ENCODE measurements at regions not wholly inside any gene's neighbourhood (a gene's known extent, or its start where the extent isn't known, plus 50 kb on each side); places are given as distances from the start of the nearest gene placed in this dataset.

DNA sequence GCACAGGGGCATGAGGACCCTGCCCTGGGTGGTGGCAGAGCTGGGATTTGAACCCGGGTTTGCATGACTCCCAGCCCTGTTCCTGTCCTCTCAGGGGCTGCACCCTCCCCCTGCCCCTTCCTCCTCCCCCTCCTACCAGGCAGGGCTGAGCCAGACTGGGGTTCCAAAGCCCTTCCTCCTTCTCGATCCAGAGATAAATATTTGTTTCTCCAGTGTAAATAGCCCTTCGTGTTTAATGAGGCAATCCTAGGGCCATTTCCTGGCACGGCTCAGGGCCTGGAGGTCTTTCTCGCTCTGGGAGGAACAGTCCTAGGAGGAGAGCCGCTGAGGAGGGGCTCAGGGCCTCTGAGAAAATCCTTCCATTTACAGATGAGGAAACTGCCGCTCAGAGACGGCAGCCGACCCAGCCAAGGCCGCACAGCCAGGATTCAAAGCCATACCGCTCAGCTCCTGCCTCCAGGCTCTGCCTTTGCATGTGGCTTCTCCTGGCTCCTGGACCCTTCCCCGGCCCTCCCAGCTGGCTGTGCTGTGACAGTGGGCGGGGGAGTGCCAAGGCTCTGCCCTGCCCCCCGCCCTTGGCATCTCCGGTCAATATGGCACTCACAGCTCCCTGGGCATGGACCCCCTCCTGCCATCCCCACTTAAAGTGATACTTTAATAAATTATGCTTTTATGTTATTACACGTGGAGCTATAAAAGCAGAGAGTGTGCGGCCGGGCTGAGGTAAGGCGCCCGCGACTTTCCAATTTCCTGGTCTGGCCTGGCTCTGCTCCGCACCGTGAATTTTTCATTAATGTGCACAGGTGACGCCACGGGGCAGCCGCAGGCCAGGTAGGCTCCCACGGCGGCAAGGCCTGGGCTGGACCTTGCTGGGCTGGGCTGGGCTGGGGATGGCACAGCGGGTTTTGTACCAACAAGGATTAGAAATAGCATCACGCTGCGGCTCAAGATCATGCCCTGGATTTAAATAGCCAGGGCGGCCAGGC is 114.7 kb upstream of the WNT4 start:
- Histone ChIP-seq H3K9me3 (ENCODE audit: insufficient read depth, low read length, severe bottlenecking) (no peaks in the 10 kb centered on the region), H3K9ac (ENCODE audit: low read depth, low read length) (no peak overlapping the region), H3K4me1 (ENCODE audit: insufficient read depth, low read length) (no peaks in the 10 kb centered on the region), H3K36me3 (ENCODE audit: insufficient read depth, low read length) (no peaks in the 10 kb centered on the region), H3K4me2 (ENCODE audit: insufficient read depth, low read length) (no peak overlapping the region), H3K27me3 (ENCODE audit: insufficient read depth, low read length, poor library complexity) (peaks cover 19% of the 10 kb centered on the region), H4K20me1 (ENCODE audit: insufficient read depth, low read length) (no peaks in the 10 kb centered on the region; the same call in none of the 2 replicates), H3K79me2 (ENCODE audit: insufficient read depth, low read length) (no peaks in the 10 kb centered on the region), H3K27ac (ENCODE audit: low read length) (no peak overlapping the region), H2AFZ (ENCODE audit: low read depth, low read length) (no peak overlapping the region), H3K4me3 (ENCODE audit: low read depth in 1 of 2, low read length in 2 of 2) (no peak overlapping the region)
- no peak for ATAC-seq (ENCODE audit: insufficient read depth, low read depth)
- no peak for TF ChIP-seq EZH2 (IDR thresholded peaks at IDR 0.05; ENCODE audit: borderline replicate concordance, low read depth, low read length, severe bottlenecking)
- TF ChIP-seq, protein P1, sequence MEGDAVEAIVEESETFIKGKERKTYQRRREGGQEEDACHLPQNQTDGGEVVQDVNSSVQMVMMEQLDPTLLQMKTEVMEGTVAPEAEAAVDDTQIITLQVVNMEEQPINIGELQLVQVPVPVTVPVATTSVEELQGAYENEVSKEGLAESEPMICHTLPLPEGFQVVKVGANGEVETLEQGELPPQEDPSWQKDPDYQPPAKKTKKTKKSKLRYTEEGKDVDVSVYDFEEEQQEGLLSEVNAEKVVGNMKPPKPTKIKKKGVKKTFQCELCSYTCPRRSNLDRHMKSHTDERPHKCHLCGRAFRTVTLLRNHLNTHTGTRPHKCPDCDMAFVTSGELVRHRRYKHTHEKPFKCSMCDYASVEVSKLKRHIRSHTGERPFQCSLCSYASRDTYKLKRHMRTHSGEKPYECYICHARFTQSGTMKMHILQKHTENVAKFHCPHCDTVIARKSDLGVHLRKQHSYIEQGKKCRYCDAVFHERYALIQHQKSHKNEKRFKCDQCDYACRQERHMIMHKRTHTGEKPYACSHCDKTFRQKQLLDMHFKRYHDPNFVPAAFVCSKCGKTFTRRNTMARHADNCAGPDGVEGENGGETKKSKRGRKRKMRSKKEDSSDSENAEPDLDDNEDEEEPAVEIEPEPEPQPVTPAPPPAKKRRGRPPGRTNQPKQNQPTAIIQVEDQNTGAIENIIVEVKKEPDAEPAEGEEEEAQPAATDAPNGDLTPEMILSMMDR (IDR thresholded peaks at IDR 0.05; ENCODE audit: borderline replicate concordance, extremely low read depth, low read length, poor library complexity, severe bottlenecking): no peak
- DNase-seq: no peak

DNA sequence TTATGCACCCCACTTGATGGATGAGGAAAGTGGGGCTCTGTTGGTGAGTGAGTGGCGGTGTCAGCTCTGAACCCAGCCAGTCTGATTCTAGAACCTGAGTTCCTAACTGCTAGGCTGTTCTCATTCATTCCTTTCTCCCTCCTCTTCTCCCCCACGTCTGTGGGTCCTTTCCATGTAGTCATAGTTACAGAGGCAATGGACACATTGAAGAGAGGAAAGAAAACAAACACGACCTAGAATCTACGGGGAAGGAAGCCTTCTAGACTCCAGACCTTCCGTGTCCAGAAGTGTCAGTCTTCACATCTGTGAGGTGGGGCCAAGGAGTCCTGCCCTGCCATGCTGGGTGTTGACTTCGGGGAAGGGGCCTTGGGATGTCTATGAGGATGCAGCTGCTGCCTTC is 115.8 kb upstream of the WNT4 start:
- H3K27ac ChIP-seq (ENCODE audit: low read length): no peak overlapping the region
- peaks cover 5% of the 10 kb centered on the region for H4K20me1 ChIP-seq (ENCODE audit: insufficient read depth, low read length)
- no peak overlapping the region for H3K4me2 ChIP-seq (ENCODE audit: insufficient read depth, low read length)
- no peaks in the 10 kb centered on the region for H3K79me2 ChIP-seq (ENCODE audit: insufficient read depth, low read length)
- ATAC-seq (ENCODE audit: insufficient read depth, low read depth) (no peak), DNase-seq (no peak)
- H3K4me1 ChIP-seq (ENCODE audit: insufficient read depth, low read length): no peaks in the 10 kb centered on the region
- no peaks in the 10 kb centered on the region for H3K9me3 ChIP-seq (ENCODE audit: insufficient read depth, low read length, severe bottlenecking)
- H3K36me3 ChIP-seq (ENCODE audit: insufficient read depth, low read length): no peaks in the 10 kb centered on the region
- no peak overlapping the region for H3K4me3 ChIP-seq (ENCODE audit: low read depth in 1 of 2, low read length in 2 of 2)
- H2AFZ ChIP-seq (ENCODE audit: low read depth, low read length): no peak overlapping the region
- no peak overlapping the region for H3K9ac ChIP-seq (ENCODE audit: low read depth, low read length)
- H3K27me3 ChIP-seq (ENCODE audit: insufficient read depth, low read length, poor library complexity): peaks cover 13% of the 10 kb centered on the region
- no peak for TF ChIP-seq EZH2 (IDR thresholded peaks at IDR 0.05; ENCODE audit: borderline replicate concordance, low read depth, low read length, severe bottlenecking)
- TF ChIP-seq, protein P1 (IDR thresholded peaks at IDR 0.05; ENCODE audit: borderline replicate concordance, extremely low read depth, low read length, poor library complexity, severe bottlenecking): no peak

DNA sequence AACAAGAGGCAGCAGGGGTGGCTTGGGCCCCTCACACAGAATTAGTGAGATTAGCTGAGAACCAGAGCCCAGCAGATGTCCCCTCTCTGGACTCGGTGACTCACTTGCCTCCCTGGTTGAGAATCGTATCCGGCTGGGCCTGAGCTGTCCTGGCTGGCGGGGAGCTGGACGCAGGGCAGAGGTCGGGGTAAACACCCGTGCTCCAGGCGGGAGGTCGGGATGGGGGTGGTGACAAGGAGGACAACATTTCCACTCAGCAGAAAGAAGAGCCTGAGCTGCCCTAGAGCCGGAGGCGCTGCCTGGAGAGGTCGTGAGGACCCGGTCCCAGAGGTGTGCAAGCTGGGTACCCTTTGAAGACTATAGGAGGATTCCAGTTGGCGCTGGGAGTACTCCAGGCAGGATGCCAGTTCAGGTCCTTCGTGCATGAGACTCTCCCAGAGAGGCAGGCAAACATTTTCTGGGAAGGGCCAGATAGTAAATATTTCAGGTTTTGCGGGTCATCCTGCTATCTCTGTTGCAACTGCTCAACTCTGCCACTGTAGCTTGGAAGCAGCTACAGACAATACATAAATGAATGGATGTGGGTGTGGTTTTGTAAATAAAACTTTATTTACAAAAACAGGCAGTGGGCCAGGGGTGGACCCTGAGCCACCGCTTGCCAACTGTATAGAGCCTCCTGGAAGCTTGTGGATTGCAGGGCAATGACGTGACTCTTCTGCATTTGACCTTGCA is 116.8 kb upstream of the WNT4 start:
- H2AFZ ChIP-seq (ENCODE audit: low read depth, low read length): no peak overlapping the region
- no peak for TF ChIP-seq EZH2 (IDR thresholded peaks at IDR 0.05; ENCODE audit: borderline replicate concordance, low read depth, low read length, severe bottlenecking)
- TF ChIP-seq, protein P1 (IDR thresholded peaks at IDR 0.05; ENCODE audit: borderline replicate concordance, extremely low read depth, low read length, poor library complexity, severe bottlenecking): no peak
- peaks cover 5% of the 10 kb centered on the region for H4K20me1 ChIP-seq (ENCODE audit: insufficient read depth, low read length)
- DNase-seq (no peak), ATAC-seq (ENCODE audit: insufficient read depth, low read depth) (no peak)
- H3K9ac ChIP-seq (ENCODE audit: low read depth, low read length): no peak overlapping the region
- no peak overlapping the region for H3K4me3 ChIP-seq (ENCODE audit: low read depth in 1 of 2, low read length in 2 of 2)
- no peaks in the 10 kb centered on the region for H3K4me1 ChIP-seq (ENCODE audit: insufficient read depth, low read length)
- H3K27ac ChIP-seq (ENCODE audit: low read length): no peak overlapping the region
- no peak overlapping the region for H3K4me2 ChIP-seq (ENCODE audit: insufficient read depth, low read length)
- no peaks in the 10 kb centered on the region for H3K9me3 ChIP-seq (ENCODE audit: insufficient read depth, low read length, severe bottlenecking)
- no peaks in the 10 kb centered on the region for H3K36me3 ChIP-seq (ENCODE audit: insufficient read depth, low read length)
- peaks cover 9% of the 10 kb centered on the region for H3K27me3 ChIP-seq (ENCODE audit: insufficient read depth, low read length, poor library complexity)
- no peaks in the 10 kb centered on the region for H3K79me2 ChIP-seq (ENCODE audit: insufficient read depth, low read length)
